Panc1 (cell line): ENCODE measurements at regions not wholly inside any gene's neighbourhood (a gene's known extent, or its start where the extent isn't known, plus 50 kb on each side); places are given as distances from the start of the nearest gene placed in this dataset.

Experiments
- POLR2AphosphoS5 ChIP-seq: IDR thresholded peaks from 2 replicates; pipeline ENCODE4 v1.6.1; 2012; ENCODE audit warnings: mild to moderate bottlenecking, low read depth, low read length, moderate library complexity
- TCF7L2 ChIP-seq: IDR thresholded peaks from 2 replicates; pipeline ENCODE4 v1.6.1; 2011; ENCODE audit warnings: mild to moderate bottlenecking, low read depth, low read length, inconsistent platforms
- TF ChIP-seq, protein P1 (sequence below): fragments of 450-650 bp; IDR thresholded peaks from 2 replicates; pipeline ENCODE4 v1.5.1; 2017; ENCODE audit warnings: mild to moderate bottlenecking

DNA sequence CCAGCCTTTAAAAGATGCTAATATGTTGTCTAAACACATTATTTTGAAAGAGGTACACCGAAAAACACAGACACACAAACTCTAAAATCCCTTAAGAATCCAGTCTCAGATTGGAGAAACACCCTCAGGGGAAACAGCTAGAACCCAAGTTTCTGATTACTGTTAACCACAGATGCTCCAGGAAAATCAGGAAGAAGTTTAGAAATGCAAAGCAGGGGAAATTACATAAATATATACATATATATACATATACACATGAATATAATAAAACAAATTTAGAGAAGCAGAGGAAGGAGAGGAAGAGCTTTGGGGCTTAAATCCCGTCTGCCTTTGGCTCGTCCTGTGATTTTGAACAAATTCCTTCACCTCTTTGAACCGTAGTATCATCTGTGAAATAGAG is 73.2 kb upstream of the KLF4 start:
- TF ChIP-seq, protein P1, sequence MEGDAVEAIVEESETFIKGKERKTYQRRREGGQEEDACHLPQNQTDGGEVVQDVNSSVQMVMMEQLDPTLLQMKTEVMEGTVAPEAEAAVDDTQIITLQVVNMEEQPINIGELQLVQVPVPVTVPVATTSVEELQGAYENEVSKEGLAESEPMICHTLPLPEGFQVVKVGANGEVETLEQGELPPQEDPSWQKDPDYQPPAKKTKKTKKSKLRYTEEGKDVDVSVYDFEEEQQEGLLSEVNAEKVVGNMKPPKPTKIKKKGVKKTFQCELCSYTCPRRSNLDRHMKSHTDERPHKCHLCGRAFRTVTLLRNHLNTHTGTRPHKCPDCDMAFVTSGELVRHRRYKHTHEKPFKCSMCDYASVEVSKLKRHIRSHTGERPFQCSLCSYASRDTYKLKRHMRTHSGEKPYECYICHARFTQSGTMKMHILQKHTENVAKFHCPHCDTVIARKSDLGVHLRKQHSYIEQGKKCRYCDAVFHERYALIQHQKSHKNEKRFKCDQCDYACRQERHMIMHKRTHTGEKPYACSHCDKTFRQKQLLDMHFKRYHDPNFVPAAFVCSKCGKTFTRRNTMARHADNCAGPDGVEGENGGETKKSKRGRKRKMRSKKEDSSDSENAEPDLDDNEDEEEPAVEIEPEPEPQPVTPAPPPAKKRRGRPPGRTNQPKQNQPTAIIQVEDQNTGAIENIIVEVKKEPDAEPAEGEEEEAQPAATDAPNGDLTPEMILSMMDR, result no peak
- no peak for TF ChIP-seq POLR2AphosphoS5
- TF ChIP-seq TCF7L2, result no peak
